Fibroblast of lung (primary cell): ENCODE measurements at regions not wholly inside any gene's neighbourhood (a gene's known extent, or its start where the extent isn't known, plus 50 kb on each side); places are given as distances from the start of the nearest gene placed in this dataset.

Experiments
- CTCF ChIP-seq, 2 donors: IDR thresholded peaks in 1 of 2; conservative IDR thresholded peaks in 1 of 2; 1 replicate in 1 of 2; 2 replicates in 1 of 2; pipeline ENCODE4 v1.5.1; 2011 to 2012; ENCODE audit warnings: low read length in 2 of 2, control low read depth in 1 of 2, inconsistent platforms in 1 of 2, low read depth in 1 of 2, mild to moderate bottlenecking in 1 of 2
- EZH2 ChIP-seq: IDR thresholded peaks from 2 replicates; pipeline ENCODE4 v1.5.1; 2012; ENCODE audit warnings: low read length, control low read depth, mild to moderate bottlenecking; ENCODE audit errors: missing control alignments

GRCh38 chr1:94686882-94687281 is 133.3 kb upstream of the SLC44A3 start:
- TF ChIP-seq CTCF (conservative IDR thresholded peaks at IDR 0.05 in 1 of 2, IDR thresholded peaks at IDR 0.05 in 1 of 2; ENCODE audit: low read depth in 1 of 2, low read length in 2 of 2) (no peak), EZH2 (no peak)
